Calu3 (cell line): ENCODE measurements at regions not wholly inside any gene's neighbourhood (a gene's known extent, or its start where the extent isn't known, plus 50 kb on each side); places are given as distances from the start of the nearest gene placed in this dataset.

ENCODE experiments used
- BruUV-seq: library from RNA; stranded (reverse); fragments of 400-500 nt; replicated peaks from 2 replicates; lab custom pipeline; 2021; lab: Mats Ljungman, UMichigan
- CTCF ChIA-PET: fragments of 300-600 bp; sonication (Branson Sonifier 250); formaldehyde crosslinking; loops from one replicate; lab custom pipeline; 2022; ENCODE audit warnings: antibody characterized with exemption; lab: Charles Lee
- DNase-seq: peaks from one replicate; pipeline ENCODE4 v3.0.0; 2022
- H3K27ac Mint-ChIP-seq: one replicate; pipeline ENCODE4 v1.8.0; 2022; ENCODE audit warnings: mixed read lengths; ENCODE audit not compliant: unreplicated experiment
- H3K27me3 Mint-ChIP-seq: one replicate; pipeline ENCODE4 v1.8.0; 2022; ENCODE audit warnings: mixed read lengths; ENCODE audit not compliant: unreplicated experiment
- H3K36me3 Mint-ChIP-seq: one replicate; pipeline ENCODE4 v1.8.0; 2022; ENCODE audit warnings: mild to moderate bottlenecking, moderate library complexity, mixed read lengths; ENCODE audit not compliant: insufficient read depth, unreplicated experiment
- H3K4me1 Mint-ChIP-seq: one replicate; pipeline ENCODE4 v1.8.0; 2022; ENCODE audit warnings: mild to moderate bottlenecking, low read depth, mixed read lengths; ENCODE audit not compliant: unreplicated experiment
- H3K4me3 Mint-ChIP-seq: one replicate; pipeline ENCODE4 v1.8.0; 2022; ENCODE audit warnings: mild to moderate bottlenecking, low read depth, moderate library complexity, mixed read lengths; ENCODE audit not compliant: unreplicated experiment
- H3K9me3 Mint-ChIP-seq: one replicate; pipeline ENCODE4 v1.8.0; 2022; ENCODE audit warnings: low read depth, mixed read lengths; ENCODE audit not compliant: unreplicated experiment
- CTCF ChIP-seq: fragments of 200-600 bp; IDR thresholded peaks from one replicate; pipeline ENCODE4 v1.8.0; 2022; ENCODE audit warnings: antibody characterized with exemption; ENCODE audit not compliant: unreplicated experiment
- intact Hi-C: fragments of 100-400 bp; cut with micrococcal nuclease; formaldehyde crosslinking; loops from one replicate; pipeline ENCODE4 v1.10.0; 2022; ENCODE audit not compliant: unreplicated experiment

GRCh38 chr4:106473515-106473914 lies 104.9 kb upstream of the GIMD1 start:
- DNase-seq, result no peak
- no peaks in the 10 kb centered on the region for H3K4me1 Mint-ChIP-seq
- CTCF ChIA-PET, result no interaction called here
- no TSS peak for BruUV-seq
- no peak for TF ChIP-seq CTCF
- H3K9me3 Mint-ChIP-seq, result peaks cover 6% of the 10 kb centered on the region
- no peak overlapping the region for H3K4me3 Mint-ChIP-seq
- H3K27ac Mint-ChIP-seq, result no peak overlapping the region
- intact Hi-C loops, result no loop called here
- H3K36me3 Mint-ChIP-seq, result no peaks in the 10 kb centered on the region
- H3K27me3 Mint-ChIP-seq, result no peaks in the 10 kb centered on the region

GRCh38 chr4:106471151-106471550 lies 102.6 kb upstream of the GIMD1 start:
- CTCF ChIA-PET, result no interaction called here
- Mint-ChIP-seq H3K4me3 (no peak overlapping the region), H3K27me3 (no peaks in the 10 kb centered on the region), H3K9me3 (peaks cover 6% of the 10 kb centered on the region), H3K27ac (no peak overlapping the region), H3K36me3 (no peaks in the 10 kb centered on the region), H3K4me1 (no peaks in the 10 kb centered on the region)
- BruUV-seq, result no TSS peak
- intact Hi-C loops, result no loop called here
- no peak for TF ChIP-seq CTCF
- DNase-seq, result no peak

- no peak for TF ChIP-seq CTCF
- intact Hi-C loops, result no loop called here
- no peaks in the 10 kb centered on the region for H3K4me1 Mint-ChIP-seq
- DNase-seq, result no peak
- no peak overlapping the region for H3K27ac Mint-ChIP-seq
- no peaks in the 10 kb centered on the region for H3K27me3 Mint-ChIP-seq
- peaks cover 3% of the 10 kb centered on the region for H3K9me3 Mint-ChIP-seq
- CTCF ChIA-PET, result no interaction called here
- no peak overlapping the region for H3K4me3 Mint-ChIP-seq
- H3K36me3 Mint-ChIP-seq, result no peaks in the 10 kb centered on the region
- BruUV-seq, result no TSS peak
Observed at GRCh38 chr4:106463622-106464021, 95.0 kb upstream of the GIMD1 start.

- Mint-ChIP-seq H3K4me3 (no peak overlapping the region), H3K27ac (no peak overlapping the region), H3K36me3 (no peaks in the 10 kb centered on the region), H3K9me3 (no peaks in the 10 kb centered on the region), H3K4me1 (no peaks in the 10 kb centered on the region), H3K27me3 (no peaks in the 10 kb centered on the region)
- no peak for TF ChIP-seq CTCF
- CTCF ChIA-PET, result no interaction called here
- intact Hi-C loops, result no loop called here
- no TSS peak for BruUV-seq
- DNase-seq, result no peak
Observed at GRCh38 chr4:106454581-106454980, 86.0 kb upstream of the GIMD1 start.
